HCT116 (cell line): ENCODE measurements at regions not wholly inside any gene's neighbourhood (a gene's known extent, or its start where the extent isn't known, plus 50 kb on each side); places are given as distances from the start of the nearest gene placed in this dataset.

Experiments used
- ATAC-seq: fragments of 200-7000 bp; cut with Tn5 transposase; 2 replicates; pipeline ENCODE4 v1.9.1; 2020; ENCODE audit warnings: mild to moderate bottlenecking, moderate library complexity
- BruUV-seq: library from RNA; stranded (reverse); fragments of 400-500 nt; replicated peaks from 2 replicates; lab custom pipeline; 2021; lab: Mats Ljungman, UMichigan
- CTCF ChIA-PET: fragments of 300-600 bp; sonication (Branson Sonifier 250); formaldehyde crosslinking; loops from one replicate; lab custom pipeline; 2021; ENCODE audit warnings: antibody characterized with exemption; lab: Charles Lee
- POLR2A ChIA-PET: fragments of 300-600, 350-600 bp; sonication (Branson Sonifier 250); formaldehyde crosslinking; loops from one replicate; lab custom pipeline; 2021; ENCODE audit warnings: antibody characterized with exemption; lab: Charles Lee
- RAD21 ChIA-PET, 2 experiments: fragments of 300-600 bp; sonication (Branson Sonifier 250); formaldehyde crosslinking; loops; one replicate each; lab custom pipeline; 2023; ENCODE audit warnings: low total read pairs in 2 of 2; ENCODE audit not compliant: uncharacterized antibody in 2 of 2, unreplicated experiment in 2 of 2, low non-redundant PET in 1 of 2; lab: Charles Lee
- DNase-seq: peaks from one replicate; pipeline ENCODE4 v3.0.0-alpha.2; 2010; ENCODE audit warnings: low read depth, low spot score
- H2AFZ ChIP-seq: fragments of 200-600 bp; shearing (Covaris generic), sonication (generic); 2 replicates; pipeline ENCODE4 v1.6.1; 2017; ENCODE audit warnings: low read depth, mixed run types, mixed read lengths, antibody characterized with exemption, low read length; ENCODE audit not compliant: poor library complexity, severe bottlenecking
- H3K27ac ChIP-seq: 2 replicates; pipeline ENCODE4 v1.5.1; 2012; ENCODE audit warnings: low read depth, low read length
- H3K27me3 ChIP-seq: fragments of 200-600 bp; sonication (generic); 2 replicates; pipeline ENCODE4 v1.6.1; 2016; ENCODE audit warnings: mixed run types, low read length, mixed read lengths; ENCODE audit not compliant: insufficient read depth
- H3K36me3 ChIP-seq, 2 experiments: fragments of 200-500 bp in 1 of 2; fragments of 200-600 bp in 1 of 2; sonication (Bioruptor generic) in 1 of 2; sonication (generic) in 1 of 2; 2 replicates each; pipeline versions ENCODE4 v1.5.1 to v1.6.1; 2014 to 2016; ENCODE audit warnings: low read length in 2 of 2, inconsistent platforms in 1 of 2, mixed read lengths in 1 of 2, mixed run types in 1 of 2; ENCODE audit not compliant: insufficient read depth in 2 of 2, control insufficient read depth in 1 of 2
- H3K4me1 ChIP-seq, 2 experiments: fragments of 200-600 bp in 1 of 2; sonication (generic) in 1 of 2; 2 replicates each; pipeline versions ENCODE4 v1.5.1 to v1.6.1; 2012 to 2017; ENCODE audit warnings: low read length in 2 of 2, inconsistent platforms in 1 of 2, mild to moderate bottlenecking in 1 of 2, mixed read lengths in 1 of 2, mixed run types in 1 of 2, moderate library complexity in 1 of 2; ENCODE audit not compliant: insufficient read depth in 2 of 2, control insufficient read depth in 1 of 2
- H3K4me2 ChIP-seq: fragments of 200-600 bp; sonication (generic); 2 replicates; pipeline ENCODE4 v1.6.1; 2017; ENCODE audit warnings: mixed run types, low read length, mixed read lengths
- H3K4me3 ChIP-seq, 2 experiments: fragments of 200-600 bp in 1 of 2; sonication (generic) in 1 of 2; replicated peaks in 1 of 2; 2 replicates each; pipeline ENCODE4 v1.5.1; 2011 to 2016; ENCODE audit warnings: low read length in 2 of 2, control low read depth in 1 of 2, low read depth in 1 of 2, mild to moderate bottlenecking in 1 of 2, mixed read lengths in 1 of 2, mixed run types in 1 of 2
- H3K79me2 ChIP-seq: fragments of 200-600 bp; sonication (generic); 2 replicates; pipeline ENCODE4 v1.6.1; 2017; ENCODE audit warnings: mild to moderate bottlenecking, mixed run types, low read length, moderate library complexity, mixed read lengths; ENCODE audit not compliant: insufficient read depth
- H3K9ac ChIP-seq: fragments of 200-600 bp; sonication (generic); 2 replicates; pipeline ENCODE4 v1.6.1; 2016; ENCODE audit warnings: low read length, mixed read lengths
- H3K9me2 ChIP-seq: fragments of 200-600 bp; sonication (generic), shearing (Covaris generic); 2 replicates; pipeline ENCODE4 v1.6.1; 2017; ENCODE audit warnings: mixed run types, mild to moderate bottlenecking, moderate library complexity; ENCODE audit not compliant: insufficient read depth
- H3K9me3 ChIP-seq, 2 experiments: fragments of 200-500 bp in 1 of 2; fragments of 200-600 bp in 1 of 2; sonication (Bioruptor generic) in 1 of 2; sonication (generic) in 1 of 2; 2 replicates each; pipeline ENCODE4 v1.6.1; 2014 to 2017; ENCODE audit warnings: low read length in 2 of 2, mixed read lengths in 2 of 2, inconsistent platforms in 1 of 2, low read depth in 1 of 2, mild to moderate bottlenecking in 1 of 2, mixed run types in 1 of 2, moderate library complexity in 1 of 2; ENCODE audit not compliant: control insufficient read depth in 1 of 2, insufficient read depth in 1 of 2
- H4K20me1 ChIP-seq: fragments of 200-600 bp; sonication (generic), shearing (Covaris generic); 2 replicates; pipeline ENCODE4 v1.6.1; 2017; ENCODE audit warnings: mixed run types, mild to moderate bottlenecking, moderate library complexity; ENCODE audit not compliant: insufficient read depth
- CBX3 ChIP-seq: IDR thresholded peaks from 2 replicates; pipeline ENCODE4 v1.6.1; 2012; ENCODE audit warnings: low read depth
- CEBPB ChIP-seq: IDR thresholded peaks from 2 replicates; pipeline ENCODE4 v1.6.1; 2012; ENCODE audit warnings: low read depth
- ELF1 ChIP-seq: IDR thresholded peaks from 2 replicates; pipeline ENCODE4 v1.6.1; 2012; ENCODE audit warnings: low read depth, borderline replicate concordance
- EZH2 ChIP-seq: fragments of 200-600 bp; sonication (generic); IDR thresholded peaks from 2 replicates; pipeline ENCODE4 v1.6.1; 2017; ENCODE audit warnings: antibody characterized with exemption, mixed run types
- EZH2phosphoT487 ChIP-seq: fragments of 200-600 bp; IDR thresholded peaks from 2 replicates; pipeline ENCODE4 v1.6.1; 2018; ENCODE audit warnings: antibody characterized with exemption, borderline replicate concordance
- FOSL1 ChIP-seq: IDR thresholded peaks from 2 replicates; pipeline ENCODE4 v1.6.1; 2012; ENCODE audit warnings: low read depth
- POLR2A ChIP-seq: IDR thresholded peaks from 2 replicates; pipeline ENCODE4 v1.7.0; 2011; ENCODE audit warnings: borderline replicate concordance; ENCODE audit not compliant: insufficient read depth, insufficient read length; ENCODE audit errors: extremely low read depth
- POLR2AphosphoS5 ChIP-seq: IDR thresholded peaks from 2 replicates; pipeline ENCODE4 v1.6.1; 2011; ENCODE audit warnings: mild to moderate bottlenecking, low read depth, low read length, moderate library complexity
- RAD21 ChIP-seq: IDR thresholded peaks from 2 replicates; pipeline ENCODE4 v1.6.1; 2012; ENCODE audit warnings: low read depth, mild to moderate bottlenecking
- REST ChIP-seq: IDR thresholded peaks from 2 replicates; pipeline ENCODE4 v1.6.1; 2012; ENCODE audit warnings: low read depth
- SIN3A ChIP-seq: IDR thresholded peaks from 2 replicates; pipeline ENCODE4 v1.6.1; 2012; ENCODE audit warnings: low read depth
- SRF ChIP-seq: IDR thresholded peaks from 2 replicates; pipeline ENCODE4 v1.6.1; 2012; ENCODE audit warnings: low read depth
- TCF7L2 ChIP-seq: IDR thresholded peaks from 2 replicates; pipeline ENCODE4 v1.7.0; 2011; ENCODE audit warnings: borderline replicate concordance, inconsistent platforms; ENCODE audit not compliant: insufficient read depth, insufficient read length; ENCODE audit errors: extremely low read depth
- YY1 ChIP-seq: IDR thresholded peaks from 2 replicates; pipeline ENCODE4 v1.6.1; 2011; ENCODE audit warnings: low read length, low read depth, moderate library complexity, mild to moderate bottlenecking; ENCODE audit not compliant: insufficient replicate concordance; ENCODE audit errors: extremely low read depth
- ZFX ChIP-seq: fragments of 450-650 bp; IDR thresholded peaks from 2 replicates; pipeline ENCODE4 v1.6.1; 2017
- ZNF274 ChIP-seq: fragments of 200-500 bp; sonication (Bioruptor generic); IDR thresholded peaks from 2 replicates; pipeline ENCODE4 v1.6.1; 2014; ENCODE audit warnings: mild to moderate bottlenecking, low read depth, low read length, inconsistent platforms
- intact Hi-C: fragments of 100-400 bp; cut with micrococcal nuclease; formaldehyde crosslinking; loops from 2 replicates; pipeline ENCODE4 v1.10.0; 2022
- TF ChIP-seq, protein P1 (sequence below): IDR thresholded peaks from 2 replicates; pipeline ENCODE4 v1.6.1; 2012

- TF ChIP-seq RAD21 (no peak), EZH2phosphoT487 (no peak), POLR2AphosphoS5 (no peak), YY1 (no peak), CEBPB (no peak), SRF (no peak), REST (no peak), EZH2 (no peak), ZNF274 (no peak), FOSL1 (no peak), SIN3A (no peak), ZFX (no peak), CBX3 (no peak), POLR2A (no peak), ELF1 (no peak), TCF7L2 (no peak)
- TF ChIP-seq, protein P1, sequence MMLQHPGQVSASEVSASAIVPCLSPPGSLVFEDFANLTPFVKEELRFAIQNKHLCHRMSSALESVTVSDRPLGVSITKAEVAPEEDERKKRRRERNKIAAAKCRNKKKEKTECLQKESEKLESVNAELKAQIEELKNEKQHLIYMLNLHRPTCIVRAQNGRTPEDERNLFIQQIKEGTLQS, result no peak
- no peak overlapping the region for H3K4me3 ChIP-seq
- ATAC-seq, result no peak
Measured at GRCh38 chr5:40093550-40093949, 586.2 kb upstream of the PTGER4 start.

More at GRCh38 chr5:40093550-40093949, 586.2 kb upstream of the PTGER4 start:
- ChIA-PET POLR2A (no interaction called here), CTCF (no interaction called here), RAD21 (no interaction called here)
- Histone ChIP-seq H3K4me1 (no peaks in the 10 kb centered on the region), H3K9me3 (0 out of 4 replicates have a peak, but pooled peaks cover 0 to 7% of the 10 kb centered on the region in 2 experiments), H3K9ac (no peak overlapping the region), H3K79me2 (no peaks in the 10 kb centered on the region), H3K4me2 (no peak overlapping the region), H2AFZ (no peak overlapping the region), H3K9me2 (no peaks in the 10 kb centered on the region), H4K20me1 (no peaks in the 10 kb centered on the region), H3K36me3 (no peaks in the 10 kb centered on the region), H3K27ac (no peak overlapping the region), H3K27me3 (no peaks in the 10 kb centered on the region)
- intact Hi-C loops, result no loop called here
- DNase-seq, result no peak
- no TSS peak for BruUV-seq
